ENCODE measurements at regions not wholly inside any gene's neighbourhood (a gene's known extent, or its start where the extent isn't known, plus 50 kb on each side); places are given as distances from the start of the nearest gene placed in this dataset.
"Not testable (repeated sequence)": the region's sequence is repeated elsewhere in the genome, so short reads cannot be mapped to it uniquely, and the experiment has no call there.

GRCh38 chr7:149334930-149335329, 72.9 kb downstream of the ZNF783 start:
- H3K27me3 ChIP-seq = no peaks in the 10 kb centered on the region
- no peaks in the 10 kb centered on the region for H3K4me1 ChIP-seq
- DNase-seq = no peak
- peaks cover 0 to 7% of the 10 kb centered on the region in 2 donors for H3K9me3 ChIP-seq
- H3K4me3 ChIP-seq = no peak overlapping the region
- no peak for ATAC-seq
- intact Hi-C loops (cut with DNase I) = no loop called here
- no peak overlapping the region for H3K27ac ChIP-seq
- H3K36me3 ChIP-seq = no peaks in the 10 kb centered on the region
- no peak for TF ChIP-seq CTCF (IDR thresholded peaks at IDR 0.05)

DNA sequence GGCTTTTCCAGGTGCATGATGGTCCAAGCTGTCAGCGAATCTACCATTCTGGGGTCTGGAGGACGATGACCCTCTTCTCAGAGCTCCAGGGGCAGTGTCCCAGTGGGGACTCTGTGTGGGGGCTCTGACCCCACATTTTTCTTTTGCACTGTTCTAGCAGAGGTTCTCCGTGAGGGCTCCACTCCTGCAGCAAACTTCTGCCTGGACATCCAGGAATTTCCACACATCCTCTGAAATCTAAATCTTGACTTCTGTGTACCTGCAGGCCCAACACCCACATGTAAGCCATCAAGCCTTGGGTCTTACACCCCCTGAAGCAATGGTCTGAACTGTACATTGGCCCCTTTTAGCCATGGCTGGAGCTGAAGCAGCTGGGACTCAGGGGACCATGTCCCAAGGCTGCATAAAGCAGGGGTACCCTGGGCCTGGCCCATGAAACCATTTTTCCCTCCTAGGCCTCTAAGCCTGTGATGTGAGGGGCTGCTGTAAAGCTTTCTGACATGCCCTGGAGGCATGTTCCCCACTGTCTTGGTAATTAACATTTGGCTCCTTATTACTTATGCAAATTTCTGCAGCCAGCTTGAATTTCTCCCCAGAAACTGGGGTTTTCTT, 86.9 kb downstream of the ZNF783 start:
- Histone ChIP-seq H3K27me3 (no peaks in the 10 kb centered on the region), H3K27ac (no peak overlapping the region), H3K36me3 (no peaks in the 10 kb centered on the region), H3K4me1 (no peaks in the 10 kb centered on the region), H3K9me3 (peaks cover 0 to 35% of the 10 kb centered on the region in 2 donors), H3K4me3 (no peak overlapping the region)
- intact Hi-C loops (cut with DNase I) = no loop called here
- DNase-seq (no peak), ATAC-seq (no peak)
- TF ChIP-seq CTCF (IDR thresholded peaks at IDR 0.05) = no peak

DNA sequence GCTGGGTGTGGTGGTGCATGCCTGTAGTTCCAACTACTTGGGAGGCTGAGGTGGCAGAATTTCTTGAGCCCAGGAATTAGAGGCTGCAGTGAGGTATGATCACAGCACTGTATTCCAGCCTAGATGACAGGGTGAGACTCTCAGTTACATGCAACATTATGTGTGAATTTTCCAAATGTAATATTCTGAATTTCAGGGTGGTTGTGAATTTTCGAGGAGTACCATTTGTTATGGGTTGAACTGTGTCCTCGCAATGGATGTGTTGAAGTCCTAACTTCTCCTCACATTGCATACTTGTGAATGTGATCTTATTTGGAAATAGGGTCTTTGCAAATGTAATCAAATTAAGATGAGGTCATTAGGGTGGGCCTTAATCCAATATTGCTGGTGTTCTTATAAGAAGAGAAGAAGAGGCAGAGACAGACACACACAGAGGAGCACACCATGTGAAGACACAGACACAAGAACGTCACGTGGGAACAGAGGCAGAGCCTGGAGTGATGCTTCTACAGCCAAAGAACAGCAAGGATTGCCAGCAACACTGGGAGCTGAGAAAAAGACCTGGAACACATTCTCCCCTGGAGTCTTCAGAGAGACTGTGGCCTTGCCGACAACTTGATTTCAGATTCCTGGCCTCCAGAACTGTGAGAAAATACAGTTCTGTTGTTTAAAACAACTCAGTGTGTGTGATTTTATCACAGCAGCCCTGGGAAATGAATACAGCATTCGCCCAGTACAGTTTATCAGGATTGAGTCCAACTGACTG, 91.9 kb downstream of the ZNF783 start:
- intact Hi-C loops (cut with DNase I) = no loop called here
- H3K27ac ChIP-seq = no peak overlapping the region

DNA sequence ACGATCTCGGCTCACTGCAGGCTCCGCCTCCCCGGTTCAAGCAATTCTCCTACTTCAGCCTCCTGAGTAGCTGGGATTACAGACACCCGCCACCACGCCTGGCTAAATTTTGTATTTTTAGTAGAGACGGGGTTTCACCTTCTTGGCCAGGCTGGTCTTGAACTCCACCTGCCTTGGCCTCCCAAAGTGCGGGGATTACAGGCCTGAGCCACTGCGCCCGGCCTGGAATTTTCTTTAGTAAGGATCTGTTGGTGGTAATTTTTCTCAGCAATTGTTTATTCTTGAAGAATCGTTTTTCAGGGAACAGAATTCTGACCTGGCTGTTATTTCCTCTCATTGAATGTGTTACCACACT, 93.0 kb downstream of the ZNF783 start:
- H3K4me3 ChIP-seq; intact Hi-C loops (cut with DNase I); H3K27ac ChIP-seq; ATAC-seq; DNase-seq; H3K4me1 ChIP-seq; H3K27me3 ChIP-seq; H3K36me3 ChIP-seq: not testable (repeated sequence)
- peaks cover 0 to 15% of the 10 kb centered on the region in 2 donors for H3K9me3 ChIP-seq

More for the DNA sequence above, 91.9 kb downstream of the ZNF783 start:
- Histone ChIP-seq H3K36me3 (no peaks in the 10 kb centered on the region), H3K27me3 (no peaks in the 10 kb centered on the region), H3K4me3 (no peak overlapping the region), H3K9me3 (peaks cover 0 to 19% of the 10 kb centered on the region in 2 donors), H3K4me1 (no peaks in the 10 kb centered on the region)
- ATAC-seq = no peak
- no peak for DNase-seq
- TF ChIP-seq CTCF (IDR thresholded peaks at IDR 0.05) = no peak

DNA sequence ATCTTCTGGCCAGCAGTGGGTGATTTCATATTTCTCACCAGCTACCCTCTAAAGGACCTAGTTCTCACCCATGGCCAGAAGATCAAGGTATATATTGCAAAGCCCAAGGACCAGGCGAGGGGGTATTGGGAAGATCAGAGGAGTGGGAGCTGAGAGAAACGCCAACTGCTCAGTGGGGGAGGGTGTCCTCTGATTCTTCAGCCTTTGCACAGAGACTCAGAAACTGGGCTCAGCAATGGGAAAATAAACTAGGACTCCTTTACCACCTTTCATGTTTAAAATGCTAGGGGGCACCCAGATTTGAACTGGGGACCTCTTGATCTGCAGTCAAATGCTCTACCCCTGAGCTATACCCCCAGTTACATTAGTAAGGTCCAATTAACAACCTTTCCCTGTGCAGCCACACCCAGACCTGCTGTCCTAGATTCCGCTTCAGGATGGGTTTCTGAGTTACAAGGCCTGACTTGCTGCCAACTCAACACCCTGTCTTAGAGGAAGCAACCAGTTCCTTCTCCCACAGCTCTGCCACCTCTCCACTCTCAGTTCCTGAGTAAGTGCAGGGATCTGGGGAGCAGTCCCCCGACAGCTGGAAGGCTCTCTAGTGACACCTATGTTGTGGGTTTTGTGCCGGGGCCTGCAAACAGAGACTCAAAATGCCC, 93.5 kb downstream of the ZNF783 start:
- ATAC-seq (no peak), DNase-seq (no peak)
- no peaks in the 10 kb centered on the region for H3K27me3 ChIP-seq
- no peak for TF ChIP-seq CTCF (IDR thresholded peaks at IDR 0.05)
- H3K27ac ChIP-seq = no peak overlapping the region
- no peaks in the 10 kb centered on the region for H3K4me1 ChIP-seq
- intact Hi-C loops (cut with DNase I) = no loop called here
- H3K4me3 ChIP-seq = no peak overlapping the region
- H3K9me3 ChIP-seq = peaks cover 0 to 13% of the 10 kb centered on the region in 2 donors
- no peaks in the 10 kb centered on the region for H3K36me3 ChIP-seq

Measured in left lung (tissue), 4 donors.